ENCODE measurements at regions not wholly inside any gene's neighbourhood (a gene's known extent, or its start where the extent isn't known, plus 50 kb on each side); places are given as distances from the start of the nearest gene placed in this dataset.
A peak's percentile ranks its signal among the peaks of the same experiment; 100 is the strongest.

DNA sequence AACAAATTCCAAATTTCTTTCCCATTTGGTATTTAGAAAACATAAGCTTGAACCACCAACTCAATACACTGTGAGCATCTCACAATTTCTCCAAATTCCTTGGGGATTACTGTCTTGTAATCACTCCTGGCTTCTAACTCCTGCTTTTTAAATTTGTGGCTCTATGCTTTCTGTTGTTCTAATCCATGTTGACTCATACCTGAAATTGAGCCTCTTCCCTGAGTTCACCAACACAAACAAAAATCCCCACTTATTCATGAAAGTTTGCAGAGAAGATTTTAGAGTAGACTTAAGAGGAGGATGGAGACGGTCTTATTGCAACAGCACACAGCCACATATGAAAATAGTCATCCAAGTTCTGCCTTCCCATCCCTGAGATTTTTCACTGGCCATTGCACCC lies 252.5 kb downstream of the PTEN start:
- H3K4me3 ChIP-seq (ENCODE audit: low read depth, low read length): no peak overlapping the region
- TF ChIP-seq, protein P1, sequence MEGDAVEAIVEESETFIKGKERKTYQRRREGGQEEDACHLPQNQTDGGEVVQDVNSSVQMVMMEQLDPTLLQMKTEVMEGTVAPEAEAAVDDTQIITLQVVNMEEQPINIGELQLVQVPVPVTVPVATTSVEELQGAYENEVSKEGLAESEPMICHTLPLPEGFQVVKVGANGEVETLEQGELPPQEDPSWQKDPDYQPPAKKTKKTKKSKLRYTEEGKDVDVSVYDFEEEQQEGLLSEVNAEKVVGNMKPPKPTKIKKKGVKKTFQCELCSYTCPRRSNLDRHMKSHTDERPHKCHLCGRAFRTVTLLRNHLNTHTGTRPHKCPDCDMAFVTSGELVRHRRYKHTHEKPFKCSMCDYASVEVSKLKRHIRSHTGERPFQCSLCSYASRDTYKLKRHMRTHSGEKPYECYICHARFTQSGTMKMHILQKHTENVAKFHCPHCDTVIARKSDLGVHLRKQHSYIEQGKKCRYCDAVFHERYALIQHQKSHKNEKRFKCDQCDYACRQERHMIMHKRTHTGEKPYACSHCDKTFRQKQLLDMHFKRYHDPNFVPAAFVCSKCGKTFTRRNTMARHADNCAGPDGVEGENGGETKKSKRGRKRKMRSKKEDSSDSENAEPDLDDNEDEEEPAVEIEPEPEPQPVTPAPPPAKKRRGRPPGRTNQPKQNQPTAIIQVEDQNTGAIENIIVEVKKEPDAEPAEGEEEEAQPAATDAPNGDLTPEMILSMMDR (IDR thresholded peaks at IDR 0.05; ENCODE audit: insufficient read depth, low read depth, low read length): no peak

DNA sequence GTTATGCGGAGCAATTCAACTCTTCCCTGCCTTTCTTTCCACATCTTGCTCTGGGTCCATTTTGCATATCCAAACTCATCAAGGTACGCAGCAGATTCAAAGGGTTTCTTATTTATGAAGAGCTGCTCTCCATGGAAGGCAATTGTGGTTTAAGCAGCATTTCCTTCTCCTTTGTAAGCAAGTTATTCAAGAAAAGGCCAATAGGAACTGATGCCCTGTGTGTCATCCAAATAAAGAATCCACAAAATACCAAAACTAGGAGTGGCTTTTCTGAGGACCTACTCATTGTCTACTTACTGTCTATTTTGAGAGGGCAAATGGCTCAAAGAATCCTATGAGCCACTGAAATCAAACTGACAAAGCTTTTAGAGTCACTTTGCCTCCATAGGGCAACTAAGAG lies 253.1 kb downstream of the PTEN start:
- TF ChIP-seq, protein P1 (IDR thresholded peaks at IDR 0.05; ENCODE audit: insufficient read depth, low read depth, low read length): no peak
- H3K4me3 ChIP-seq (ENCODE audit: low read depth, low read length): no peak overlapping the region
- DNase-seq (ENCODE audit: low read depth): no peak

More for the DNA sequence above, 252.5 kb downstream of the PTEN start:
- peak; percentile 33 for DNase-seq (ENCODE audit: low read depth)

DNA sequence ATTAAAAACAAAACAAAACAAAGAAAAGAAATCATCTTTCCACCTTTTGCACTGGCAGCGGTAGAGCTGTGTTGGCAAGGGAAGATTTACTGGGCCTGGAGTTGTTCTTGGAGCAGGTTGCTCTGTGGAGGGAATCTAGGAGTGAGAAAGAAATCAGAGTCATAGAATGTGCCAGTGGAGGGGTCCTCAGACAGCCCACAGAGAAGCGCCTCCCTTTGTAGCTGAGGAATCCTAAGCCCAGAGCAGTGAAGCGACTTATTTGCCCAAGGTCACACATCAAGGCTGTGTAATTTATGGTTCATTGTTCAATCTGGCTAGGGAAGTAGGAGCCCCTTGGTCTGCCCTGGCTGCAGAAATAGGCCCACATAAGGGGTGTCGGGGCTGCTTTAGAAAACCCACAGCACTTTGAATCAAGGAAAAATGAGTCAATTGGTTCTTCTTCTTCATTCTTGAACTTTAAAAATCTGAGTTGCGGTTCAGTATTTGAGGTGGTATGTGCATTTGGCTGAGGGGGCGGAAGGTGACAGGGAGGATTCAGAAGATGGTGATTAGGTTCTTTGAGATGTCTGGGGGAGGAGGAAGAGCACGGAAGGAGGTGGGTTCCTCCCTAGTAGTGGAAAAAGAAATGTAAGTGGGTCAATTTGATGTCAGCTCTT lies 253.7 kb downstream of the PTEN start:
- TF ChIP-seq, protein P1 (IDR thresholded peaks at IDR 0.05; ENCODE audit: insufficient read depth, low read depth, low read length): no peak
- H3K4me3 ChIP-seq (ENCODE audit: low read depth, low read length): no peak overlapping the region
- no peak for DNase-seq (ENCODE audit: low read depth)

DNA sequence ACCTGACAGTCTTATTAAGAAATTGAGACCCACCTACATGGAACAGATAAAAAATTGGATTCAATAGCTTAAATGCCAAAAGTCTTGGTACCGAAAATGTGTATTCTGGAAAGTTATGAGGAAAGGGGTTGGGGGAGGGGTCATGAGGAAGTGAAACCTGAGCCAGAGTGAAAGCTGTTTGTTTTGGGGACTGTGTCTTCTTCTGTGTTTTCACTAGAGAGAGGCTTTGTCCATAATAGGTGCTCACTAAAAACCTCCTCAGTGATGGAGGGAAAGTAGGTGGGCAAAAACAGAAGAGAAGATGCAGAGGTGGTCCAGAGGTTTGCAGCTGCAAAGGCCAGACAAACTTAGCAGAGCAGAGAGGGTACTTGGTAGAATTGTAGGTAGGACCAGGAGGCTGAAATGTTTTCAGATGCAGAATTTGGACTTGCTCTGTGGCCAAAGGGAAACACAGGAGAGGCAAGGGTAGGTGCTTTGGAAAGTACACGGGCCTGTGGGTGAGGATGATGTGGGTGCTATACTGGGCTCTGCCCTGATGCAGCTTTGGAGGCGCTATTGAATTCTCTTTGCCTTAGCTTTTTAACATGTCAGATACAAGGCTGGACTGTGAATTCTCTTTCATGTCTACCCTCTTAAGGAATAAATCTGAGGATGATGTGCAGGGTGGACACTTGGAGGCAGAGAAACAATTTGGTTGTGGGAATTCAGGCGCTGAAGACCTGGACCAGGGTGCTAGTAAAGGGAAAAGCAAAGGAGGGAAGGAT lies 254.6 kb downstream of the PTEN start:
- TF ChIP-seq, protein P1 (IDR thresholded peaks at IDR 0.05; ENCODE audit: insufficient read depth, low read depth, low read length): peak; percentile 23
- no peak overlapping the region for H3K4me3 ChIP-seq (ENCODE audit: low read depth, low read length)
- no peak for DNase-seq (ENCODE audit: low read depth)

DNA sequence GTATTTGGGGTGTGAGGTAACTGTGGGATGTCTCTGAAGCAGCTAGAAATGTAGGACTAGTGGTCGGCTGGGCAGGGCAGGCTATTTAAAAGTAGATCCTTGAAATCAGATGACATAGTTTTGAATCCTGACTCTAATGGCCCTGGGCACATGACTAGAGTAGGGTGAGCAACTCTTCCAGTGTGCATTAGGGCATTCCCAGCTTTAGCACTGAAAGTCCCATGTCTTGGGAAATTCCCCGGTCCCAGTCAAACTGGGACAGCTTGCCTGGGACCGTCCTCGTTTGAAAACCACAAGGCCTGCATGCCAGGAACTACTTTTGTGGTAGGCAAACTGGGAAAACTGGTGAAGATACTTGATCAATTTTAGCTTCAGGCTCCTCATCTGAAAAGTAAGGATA lies 255.3 kb downstream of the PTEN start:
- TF ChIP-seq, protein P1 (IDR thresholded peaks at IDR 0.05; ENCODE audit: insufficient read depth, low read depth, low read length): no peak
- DNase-seq (ENCODE audit: low read depth): no peak
- no peak overlapping the region for H3K4me3 ChIP-seq (ENCODE audit: low read depth, low read length)

DNA sequence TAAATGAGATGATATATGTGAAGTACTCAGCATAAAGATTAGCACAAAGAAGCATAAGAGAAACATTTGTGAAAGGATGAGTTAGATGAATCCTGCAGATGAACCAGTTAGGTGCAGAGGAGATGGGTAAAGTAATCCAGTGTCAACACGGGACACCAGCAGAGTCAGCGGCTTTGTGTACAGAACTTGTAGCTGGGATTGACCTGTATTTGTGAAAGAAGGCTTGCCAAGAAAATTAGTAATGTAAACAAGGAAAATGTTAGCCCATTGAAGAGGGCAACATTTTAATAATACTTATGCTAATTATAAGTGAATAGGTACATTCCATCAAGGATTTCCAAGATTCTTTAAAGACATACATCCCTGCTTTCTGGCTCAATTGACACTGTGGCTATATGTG lies 255.7 kb downstream of the PTEN start:
- TF ChIP-seq, protein P1 (IDR thresholded peaks at IDR 0.05; ENCODE audit: insufficient read depth, low read depth, low read length): no peak
- DNase-seq (ENCODE audit: low read depth): no peak
- H3K4me3 ChIP-seq (ENCODE audit: low read depth, low read length): no peak overlapping the region

All from fibroblast of villous mesenchyme (primary cell).